Spleen (tissue), 7 donors: ENCODE measurements at regions not wholly inside any gene's neighbourhood (a gene's known extent, or its start where the extent isn't known, plus 50 kb on each side); places are given as distances from the start of the nearest gene placed in this dataset.

Experiments used
- CTCF ChIP-seq, 11 experiments: fragments of 200-600 bp in 7 of 11; fragments of 450-650 bp in 4 of 11; sonication (generic) in 4 of 11; IDR thresholded peaks in 8 of 11; conservative IDR thresholded peaks in 3 of 11; 1 replicate in 7 of 11; 2 replicates in 4 of 11; pipeline versions ENCODE4 v1.4.0 to v1.8.0; 2016 to 2021; ENCODE audit warnings: antibody characterized with exemption in 11 of 11, inconsistent platforms in 4 of 11, mild to moderate bottlenecking in 1 of 11
- POLR2A ChIP-seq, 3 donors: fragments of 450-650 bp; IDR thresholded peaks; one replicate each; pipeline ENCODE4 v1.5.1; 2017; ENCODE audit warnings: antibody characterized with exemption in 3 of 3, mild to moderate bottlenecking in 1 of 3
- donor health status: DM: no; HTN: no; CAD: no; lungs with moderate emphysema.
- donor health status: DM: no; HTN: no; CAD: no.
- donor health status: DM: no; HTN: no; CAD: no.

- TF ChIP-seq CTCF (IDR thresholded peaks at IDR 0.05 in 8 of 11, conservative IDR thresholded peaks at IDR 0.05 in 3 of 11) (no peak), POLR2A (IDR thresholded peaks at IDR 0.05) (no peak)
These were observed 146.9 kb upstream of the FMR1 start for GRCh38 chrX:147764868-147765267.
